ENCODE measurements at regions not wholly inside any gene's neighbourhood (a gene's known extent, or its start where the extent isn't known, plus 50 kb on each side); places are given as distances from the start of the nearest gene placed in this dataset.

DNA sequence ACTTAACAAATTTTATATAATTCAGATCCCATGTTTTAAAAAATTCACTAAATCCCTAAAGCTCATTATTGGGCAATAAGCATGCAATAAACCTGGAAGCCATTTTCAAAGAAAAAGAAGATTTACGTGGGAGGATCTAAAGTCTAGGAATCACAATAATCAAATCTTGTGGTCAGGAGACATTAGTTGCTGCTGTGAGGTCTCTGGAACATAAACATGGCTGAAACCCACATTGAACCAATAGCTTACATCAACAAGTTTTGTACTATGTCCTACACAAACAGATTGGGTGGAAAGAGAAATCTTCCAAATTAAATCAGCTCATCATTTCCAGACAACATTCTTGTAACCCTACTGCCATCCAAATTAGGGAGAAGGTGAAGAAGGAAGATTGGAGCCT lies 121.9 kb upstream of the EPHA3 start:
- no peak overlapping the region for H3K4me3 ChIP-seq
- H3K36me3 ChIP-seq (ENCODE audit: control insufficient read depth in 4 of 4, insufficient read depth in 4 of 4, low read length in 4 of 4): no peaks in the 10 kb centered on the region
- H3K4me1 ChIP-seq (ENCODE audit: control insufficient read depth in 5 of 5, insufficient read depth in 5 of 5, low read length in 5 of 5): peaks cover 0 to 7% (median 0%) of the 10 kb centered on the region in 5 donors
- H3K27me3 ChIP-seq (ENCODE audit: control insufficient read depth in 3 of 3, insufficient read depth in 3 of 3, low read length in 2 of 3): no peaks in the 10 kb centered on the region
- no peak overlapping the region for H3K9ac ChIP-seq (ENCODE audit: insufficient read depth in 1 of 2, low read length in 2 of 2)
- H3K9me3 ChIP-seq (ENCODE audit: control insufficient read depth in 4 of 4, insufficient read depth in 3 of 4, low read length in 3 of 4): no peaks in the 10 kb centered on the region
- H3K27ac ChIP-seq (ENCODE audit: low read depth in 1 of 2, low read length in 1 of 2): no peak overlapping the region
- no peak for ATAC-seq (ENCODE audit: insufficient read depth, low FRiP score)
- 73 to 76% methylated on average over 1 of the region's 1 CpG for WGBS, 2 donors
- TF ChIP-seq, protein P1, sequence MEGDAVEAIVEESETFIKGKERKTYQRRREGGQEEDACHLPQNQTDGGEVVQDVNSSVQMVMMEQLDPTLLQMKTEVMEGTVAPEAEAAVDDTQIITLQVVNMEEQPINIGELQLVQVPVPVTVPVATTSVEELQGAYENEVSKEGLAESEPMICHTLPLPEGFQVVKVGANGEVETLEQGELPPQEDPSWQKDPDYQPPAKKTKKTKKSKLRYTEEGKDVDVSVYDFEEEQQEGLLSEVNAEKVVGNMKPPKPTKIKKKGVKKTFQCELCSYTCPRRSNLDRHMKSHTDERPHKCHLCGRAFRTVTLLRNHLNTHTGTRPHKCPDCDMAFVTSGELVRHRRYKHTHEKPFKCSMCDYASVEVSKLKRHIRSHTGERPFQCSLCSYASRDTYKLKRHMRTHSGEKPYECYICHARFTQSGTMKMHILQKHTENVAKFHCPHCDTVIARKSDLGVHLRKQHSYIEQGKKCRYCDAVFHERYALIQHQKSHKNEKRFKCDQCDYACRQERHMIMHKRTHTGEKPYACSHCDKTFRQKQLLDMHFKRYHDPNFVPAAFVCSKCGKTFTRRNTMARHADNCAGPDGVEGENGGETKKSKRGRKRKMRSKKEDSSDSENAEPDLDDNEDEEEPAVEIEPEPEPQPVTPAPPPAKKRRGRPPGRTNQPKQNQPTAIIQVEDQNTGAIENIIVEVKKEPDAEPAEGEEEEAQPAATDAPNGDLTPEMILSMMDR (IDR thresholded peaks at IDR 0.05; ENCODE audit: control extremely low read depth, extremely low read depth): no peak
- no peak for DNase-seq

DNA sequence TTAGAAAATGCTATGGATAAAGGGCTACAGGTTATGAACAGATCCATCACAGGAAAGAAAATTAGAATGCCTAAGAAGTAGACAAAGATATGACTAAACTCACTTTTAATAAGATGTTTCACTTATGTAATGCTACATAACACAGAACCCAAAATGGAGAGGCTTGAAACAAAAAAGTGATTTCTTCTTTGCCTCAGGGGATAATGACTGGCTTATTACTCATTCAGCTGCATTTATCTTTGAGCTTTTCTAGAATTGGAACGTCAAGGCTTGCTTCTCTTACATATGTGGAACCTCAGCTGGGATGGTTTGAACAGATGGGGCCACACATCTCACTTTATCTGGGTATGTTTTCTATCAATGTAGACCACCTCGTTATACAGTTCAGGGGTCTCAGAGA lies 120.6 kb upstream of the EPHA3 start:
- H3K36me3 ChIP-seq (ENCODE audit: control insufficient read depth in 4 of 4, insufficient read depth in 4 of 4, low read length in 4 of 4): no peaks in the 10 kb centered on the region
- WGBS, 2 donors: 47 to 80% methylated on average over 2 of the region's 2 CpGs
- ATAC-seq (ENCODE audit: insufficient read depth, low FRiP score) (no peak), DNase-seq (no peak)
- peaks cover 0 to 7% (median 0%) of the 10 kb centered on the region in 5 donors for H3K4me1 ChIP-seq (ENCODE audit: control insufficient read depth in 5 of 5, insufficient read depth in 5 of 5, low read length in 5 of 5)
- TF ChIP-seq, protein P1 (IDR thresholded peaks at IDR 0.05; ENCODE audit: control extremely low read depth, extremely low read depth): no peak
- H3K9me3 ChIP-seq (ENCODE audit: control insufficient read depth in 4 of 4, insufficient read depth in 3 of 4, low read length in 3 of 4): no peaks in the 10 kb centered on the region
- no peak overlapping the region for H3K4me3 ChIP-seq
- no peak overlapping the region for H3K27ac ChIP-seq (ENCODE audit: low read depth in 1 of 2, low read length in 1 of 2)
- no peak overlapping the region for H3K9ac ChIP-seq (ENCODE audit: insufficient read depth in 1 of 2, low read length in 2 of 2)
- no peaks in the 10 kb centered on the region for H3K27me3 ChIP-seq (ENCODE audit: control insufficient read depth in 3 of 3, insufficient read depth in 3 of 3, low read length in 2 of 3)

DNA sequence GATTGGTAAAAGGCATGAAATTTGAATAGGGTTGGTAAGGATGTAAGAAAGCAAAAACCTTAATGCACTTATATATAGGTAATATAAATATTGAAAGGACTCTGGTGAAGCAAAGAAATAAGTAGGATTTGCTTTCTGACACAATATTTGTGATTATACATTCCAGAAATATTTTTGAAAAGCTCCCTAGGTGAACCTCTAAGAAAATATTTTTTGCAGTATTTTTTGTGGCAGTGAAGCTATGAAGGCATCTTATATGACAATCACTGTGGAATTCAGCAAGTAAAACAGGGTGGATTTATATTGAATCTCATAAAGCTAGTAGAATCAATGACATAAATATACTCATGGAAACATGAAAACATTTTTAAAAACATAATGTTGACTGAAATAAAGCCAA lies 119.6 kb upstream of the EPHA3 start:
- Histone ChIP-seq H3K4me1 (ENCODE audit: control insufficient read depth in 5 of 5, insufficient read depth in 5 of 5, low read length in 5 of 5) (peaks cover 0 to 7% (median 0%) of the 10 kb centered on the region in 5 donors), H3K27me3 (ENCODE audit: control insufficient read depth in 3 of 3, insufficient read depth in 3 of 3, low read length in 2 of 3) (no peaks in the 10 kb centered on the region), H3K27ac (ENCODE audit: low read depth in 1 of 2, low read length in 1 of 2) (no peak overlapping the region), H3K9me3 (ENCODE audit: control insufficient read depth in 4 of 4, insufficient read depth in 3 of 4, low read length in 3 of 4) (no peaks in the 10 kb centered on the region), H3K4me3 (no peak overlapping the region), H3K9ac (ENCODE audit: insufficient read depth in 1 of 2, low read length in 2 of 2) (no peak overlapping the region), H3K36me3 (ENCODE audit: control insufficient read depth in 4 of 4, insufficient read depth in 4 of 4, low read length in 4 of 4) (no peaks in the 10 kb centered on the region)
- TF ChIP-seq, protein P1 (IDR thresholded peaks at IDR 0.05; ENCODE audit: control extremely low read depth, extremely low read depth): no peak
- no peak for ATAC-seq (ENCODE audit: insufficient read depth, low FRiP score)
- no peak for DNase-seq

DNA sequence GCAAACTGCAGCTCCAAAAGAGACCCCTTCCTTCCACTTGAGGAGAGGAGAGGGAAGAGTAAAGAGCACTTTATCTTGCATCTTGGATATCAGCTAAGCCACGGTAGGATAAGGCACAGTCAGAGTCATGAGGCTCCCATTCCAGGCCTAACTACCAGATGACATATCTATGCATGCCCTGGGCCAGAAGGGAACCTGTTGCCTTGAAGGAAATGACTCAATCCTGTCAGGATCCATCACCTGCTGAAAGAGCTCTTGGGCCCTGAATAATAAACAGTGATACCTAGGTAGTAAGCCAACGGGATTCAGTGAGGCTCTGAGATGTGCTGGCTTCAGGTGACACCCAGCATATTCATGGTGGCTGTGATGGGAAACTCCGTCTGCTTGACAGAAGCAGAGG lies 118.5 kb upstream of the EPHA3 start:
- Histone ChIP-seq H3K9me3 (ENCODE audit: control insufficient read depth in 4 of 4, insufficient read depth in 3 of 4, low read length in 3 of 4) (no peaks in the 10 kb centered on the region), H3K27ac (ENCODE audit: low read depth in 1 of 2, low read length in 1 of 2) (no peak overlapping the region), H3K9ac (ENCODE audit: insufficient read depth in 1 of 2, low read length in 2 of 2) (no peak overlapping the region), H3K36me3 (ENCODE audit: control insufficient read depth in 4 of 4, insufficient read depth in 4 of 4, low read length in 4 of 4) (no peaks in the 10 kb centered on the region), H3K27me3 (ENCODE audit: control insufficient read depth in 3 of 3, insufficient read depth in 3 of 3, low read length in 2 of 3) (no peaks in the 10 kb centered on the region), H3K4me3 (no peak overlapping the region), H3K4me1 (ENCODE audit: control insufficient read depth in 5 of 5, insufficient read depth in 5 of 5, low read length in 5 of 5) (peaks cover 0 to 7% (median 0%) of the 10 kb centered on the region in 5 donors)
- ATAC-seq (ENCODE audit: insufficient read depth, low FRiP score) (no peak), DNase-seq (no peak)
- TF ChIP-seq, protein P1 (IDR thresholded peaks at IDR 0.05; ENCODE audit: control extremely low read depth, extremely low read depth): no peak
- WGBS, 2 donors: 80 to 84% methylated on average over 3 of the region's 3 CpGs

Measured in lung (tissue), 11 donors.